ENCODE measurements at regions not wholly inside any gene's neighbourhood (a gene's known extent, or its start where the extent isn't known, plus 50 kb on each side); places are given as distances from the start of the nearest gene placed in this dataset.

DNA sequence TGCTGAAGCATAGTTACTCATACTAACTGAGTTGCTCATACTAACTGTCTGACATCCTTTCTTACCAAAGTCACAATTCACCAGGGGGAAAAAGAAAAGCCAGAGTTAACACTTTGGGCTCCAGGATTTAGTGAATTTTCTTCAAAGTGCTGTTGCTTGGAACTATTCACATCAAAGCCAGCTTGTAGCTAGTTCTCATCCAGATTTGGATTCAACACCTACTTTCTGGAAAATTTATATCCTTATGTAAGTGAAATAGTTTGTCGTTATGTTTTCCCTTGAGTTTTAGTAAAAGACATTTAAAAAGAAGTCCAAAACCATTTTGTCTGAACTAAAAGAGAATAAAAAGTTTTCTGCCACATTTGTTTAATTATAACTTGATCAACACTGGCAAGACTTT is 264.6 kb downstream of the BRINP2 start:
- TF ChIP-seq, protein P1, sequence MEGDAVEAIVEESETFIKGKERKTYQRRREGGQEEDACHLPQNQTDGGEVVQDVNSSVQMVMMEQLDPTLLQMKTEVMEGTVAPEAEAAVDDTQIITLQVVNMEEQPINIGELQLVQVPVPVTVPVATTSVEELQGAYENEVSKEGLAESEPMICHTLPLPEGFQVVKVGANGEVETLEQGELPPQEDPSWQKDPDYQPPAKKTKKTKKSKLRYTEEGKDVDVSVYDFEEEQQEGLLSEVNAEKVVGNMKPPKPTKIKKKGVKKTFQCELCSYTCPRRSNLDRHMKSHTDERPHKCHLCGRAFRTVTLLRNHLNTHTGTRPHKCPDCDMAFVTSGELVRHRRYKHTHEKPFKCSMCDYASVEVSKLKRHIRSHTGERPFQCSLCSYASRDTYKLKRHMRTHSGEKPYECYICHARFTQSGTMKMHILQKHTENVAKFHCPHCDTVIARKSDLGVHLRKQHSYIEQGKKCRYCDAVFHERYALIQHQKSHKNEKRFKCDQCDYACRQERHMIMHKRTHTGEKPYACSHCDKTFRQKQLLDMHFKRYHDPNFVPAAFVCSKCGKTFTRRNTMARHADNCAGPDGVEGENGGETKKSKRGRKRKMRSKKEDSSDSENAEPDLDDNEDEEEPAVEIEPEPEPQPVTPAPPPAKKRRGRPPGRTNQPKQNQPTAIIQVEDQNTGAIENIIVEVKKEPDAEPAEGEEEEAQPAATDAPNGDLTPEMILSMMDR (IDR thresholded peaks at IDR 0.05; ENCODE audit: poor library complexity, severe bottlenecking) = no peak
- TF ChIP-seq MXI1 (conservative IDR thresholded peaks at IDR 0.05; ENCODE audit: poor library complexity, severe bottlenecking) (no peak), TAF1 (IDR thresholded peaks at IDR 0.05; ENCODE audit: low read depth) (no peak), EZH2 (IDR thresholded peaks at IDR 0.05; ENCODE audit: borderline replicate concordance, insufficient read depth, low read length, poor library complexity, severe bottlenecking) (no peak), REST (IDR thresholded peaks at IDR 0.05; ENCODE audit: borderline replicate concordance) (no peak), RAD21 (conservative IDR thresholded peaks at IDR 0.05) (no peak), EP300 (conservative IDR thresholded peaks at IDR 0.05; ENCODE audit: poor library complexity, severe bottlenecking) (no peak)
